Breast epithelium (tissue), 3 donors: ENCODE measurements at regions not wholly inside any gene's neighbourhood (a gene's known extent, or its start where the extent isn't known, plus 50 kb on each side); places are given as distances from the start of the nearest gene placed in this dataset.

Experiments used
- CTCF ChIP-seq, 3 donors: fragments of 450-650 bp; IDR thresholded peaks; one replicate each; pipeline ENCODE4 v1.5.1; 2016 to 2017; ENCODE audit warnings: antibody characterized with exemption in 3 of 3, mild to moderate bottlenecking in 3 of 3, moderate library complexity in 3 of 3
- POLR2A ChIP-seq: fragments of 450-650 bp; IDR thresholded peaks from one replicate; pipeline ENCODE4 v1.6.1; 2016; ENCODE audit warnings: antibody characterized with exemption, mild to moderate bottlenecking, moderate library complexity

DNA sequence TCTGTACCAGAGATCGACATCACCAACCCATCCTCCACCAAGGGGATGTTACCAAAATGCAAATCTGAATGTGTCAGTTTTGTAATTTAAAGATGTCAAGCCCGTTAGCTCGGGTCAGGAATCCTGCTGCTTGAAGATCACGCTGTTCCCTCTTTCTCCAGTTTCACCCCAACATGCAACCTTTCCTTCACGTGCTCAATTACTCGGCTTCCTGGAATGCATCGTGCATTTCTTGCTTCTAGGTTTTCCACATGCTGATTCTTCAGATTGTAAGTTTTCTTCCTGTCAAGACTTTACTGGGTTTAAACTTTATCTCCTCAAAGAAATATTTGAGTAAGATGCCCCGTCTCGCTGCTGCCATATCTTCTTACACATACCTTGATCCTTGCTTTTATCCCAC is 209.5 kb upstream of the SNX2 start:
- no peak for TF ChIP-seq CTCF (IDR thresholded peaks at IDR 0.05)
- TF ChIP-seq POLR2A: no peak
